GM23248 (cell line): ENCODE measurements at regions not wholly inside any gene's neighbourhood (a gene's known extent, or its start where the extent isn't known, plus 50 kb on each side); places are given as distances from the start of the nearest gene placed in this dataset.
"Not testable (repeated sequence)": the region's sequence is repeated elsewhere in the genome, so short reads cannot be mapped to it uniquely, and the experiment has no call there.

Experiments
- EZH2 ChIP-seq: fragments of 200-600 bp; sonication (generic); IDR thresholded peaks from 2 replicates; pipeline ENCODE4 v1.6.1; 2018; ENCODE audit warnings: antibody characterized with exemption, mild to moderate bottlenecking; ENCODE audit not compliant: insufficient read depth, poor library complexity, severe bottlenecking
- EZH2phosphoT487 ChIP-seq: fragments of 200-600 bp; sonication (generic); IDR thresholded peaks from 2 replicates; pipeline ENCODE4 v1.6.1; 2018; ENCODE audit warnings: antibody characterized with exemption, moderate library complexity, mild to moderate bottlenecking, low read depth; ENCODE audit not compliant: insufficient read depth

DNA sequence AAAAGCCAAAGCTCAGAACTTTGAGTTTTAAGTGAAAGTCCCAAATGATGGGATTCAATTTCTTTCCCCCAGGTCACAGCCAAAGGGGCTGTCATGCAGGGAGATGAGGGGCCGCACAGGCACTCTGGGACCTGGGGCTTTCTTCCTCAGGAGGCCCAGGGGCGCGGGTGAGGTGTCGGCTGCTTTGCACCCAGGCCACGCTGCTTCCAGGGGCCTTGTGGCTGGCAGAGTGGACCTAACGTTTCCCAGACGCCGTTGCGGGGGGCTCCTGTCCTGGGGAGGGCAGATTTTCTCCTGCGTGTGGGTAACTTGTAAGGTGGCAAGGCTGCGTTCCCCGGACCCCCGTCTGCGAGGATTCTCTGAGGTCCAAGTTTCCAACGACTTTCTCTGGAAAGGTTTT is 350.0 kb downstream of the CNTNAP3B start:
- TF ChIP-seq EZH2, EZH2phosphoT487: not testable (repeated sequence)
